KOPT-K1 (cell line): ENCODE measurements at regions not wholly inside any gene's neighbourhood (a gene's known extent, or its start where the extent isn't known, plus 50 kb on each side); places are given as distances from the start of the nearest gene placed in this dataset.

Experiments
- H3K27ac ChIP-seq: fragments of 200-600 bp; sonication (generic); 2 replicates; pipeline ENCODE4 v1.5.1; 2016; ENCODE audit warnings: antibody characterized with exemption, mild to moderate bottlenecking, low read depth, low read length; ENCODE audit not compliant: poor library complexity, severe bottlenecking
- H3K36me3 ChIP-seq: fragments of 200-600 bp; sonication (generic); 2 replicates; pipeline ENCODE4 v1.5.1; 2017; ENCODE audit warnings: antibody characterized with exemption, mild to moderate bottlenecking, low read length, moderate library complexity; ENCODE audit not compliant: insufficient read depth
- H3K9me3 ChIP-seq: fragments of 200-600 bp; sonication (generic); 2 replicates; pipeline ENCODE4 v1.5.1; 2017; ENCODE audit warnings: antibody characterized with exemption, low read length, mild to moderate bottlenecking; ENCODE audit not compliant: insufficient read depth, poor library complexity, severe bottlenecking

GRCh38 chr18:38045845-38046244, 480.2 kb upstream of the CELF4 start:
- Histone ChIP-seq H3K27ac (no peak overlapping the region), H3K9me3 (no peaks in the 10 kb centered on the region), H3K36me3 (no peaks in the 10 kb centered on the region)

GRCh38 chr18:38042211-38042890, 476.8 kb upstream of the CELF4 start:
- Histone ChIP-seq H3K9me3 (no peaks in the 10 kb centered on the region), H3K27ac (no peak overlapping the region), H3K36me3 (no peaks in the 10 kb centered on the region)

GRCh38 chr18:38038242-38038641, 472.6 kb upstream of the CELF4 start:
- Histone ChIP-seq H3K9me3 (no peaks in the 10 kb centered on the region), H3K36me3 (no peaks in the 10 kb centered on the region), H3K27ac (no peak overlapping the region)

GRCh38 chr18:38035193-38035592, 469.6 kb upstream of the CELF4 start:
- Histone ChIP-seq H3K9me3 (no peaks in the 10 kb centered on the region), H3K36me3 (no peaks in the 10 kb centered on the region), H3K27ac (no peak overlapping the region)

GRCh38 chr18:38033282-38033681, 467.7 kb upstream of the CELF4 start:
- Histone ChIP-seq H3K36me3 (no peaks in the 10 kb centered on the region), H3K9me3 (no peaks in the 10 kb centered on the region), H3K27ac (no peak overlapping the region)

GRCh38 chr18:38032516-38032915, 466.9 kb upstream of the CELF4 start:
- H3K27ac ChIP-seq, result no peak overlapping the region
- no peaks in the 10 kb centered on the region for H3K36me3 ChIP-seq
- no peaks in the 10 kb centered on the region for H3K9me3 ChIP-seq

- Histone ChIP-seq H3K9me3 (no peaks in the 10 kb centered on the region), H3K36me3 (no peaks in the 10 kb centered on the region), H3K27ac (no peak overlapping the region)
Measured at GRCh38 chr18:38028946-38029345, 463.3 kb upstream of the CELF4 start.

- H3K9me3 ChIP-seq, result no peaks in the 10 kb centered on the region
- H3K27ac ChIP-seq, result no peak overlapping the region
- no peaks in the 10 kb centered on the region for H3K36me3 ChIP-seq
Measured at GRCh38 chr18:38025433-38026038, 459.9 kb upstream of the CELF4 start.

- no peaks in the 10 kb centered on the region for H3K36me3 ChIP-seq
- H3K9me3 ChIP-seq, result no peaks in the 10 kb centered on the region
- no peak overlapping the region for H3K27ac ChIP-seq
Measured at GRCh38 chr18:38023871-38024270, 458.3 kb upstream of the CELF4 start.

GRCh38 chr18:38022234-38022633, 456.6 kb upstream of the CELF4 start:
- no peak overlapping the region for H3K27ac ChIP-seq
- no peaks in the 10 kb centered on the region for H3K36me3 ChIP-seq
- H3K9me3 ChIP-seq, result no peaks in the 10 kb centered on the region

- Histone ChIP-seq H3K27ac (no peak overlapping the region), H3K36me3 (no peaks in the 10 kb centered on the region), H3K9me3 (no peaks in the 10 kb centered on the region)
Measured at GRCh38 chr18:38019292-38019691, 453.7 kb upstream of the CELF4 start.

GRCh38 chr18:38010971-38011857, 445.6 kb upstream of the CELF4 start:
- Histone ChIP-seq H3K27ac (no peak overlapping the region), H3K36me3 (no peaks in the 10 kb centered on the region), H3K9me3 (no peaks in the 10 kb centered on the region)

- H3K9me3 ChIP-seq, result no peaks in the 10 kb centered on the region
- no peaks in the 10 kb centered on the region for H3K36me3 ChIP-seq
- no peak overlapping the region for H3K27ac ChIP-seq
Measured at GRCh38 chr18:38010037-38010436, 444.4 kb upstream of the CELF4 start.

GRCh38 chr18:38009320-38009719, 443.7 kb upstream of the CELF4 start:
- H3K36me3 ChIP-seq, result no peaks in the 10 kb centered on the region
- no peak overlapping the region for H3K27ac ChIP-seq
- H3K9me3 ChIP-seq, result no peaks in the 10 kb centered on the region

GRCh38 chr18:38007676-38008330, 442.2 kb upstream of the CELF4 start:
- Histone ChIP-seq H3K9me3 (no peaks in the 10 kb centered on the region), H3K27ac (no peak overlapping the region), H3K36me3 (no peaks in the 10 kb centered on the region)
